GM18502 (cell line): ENCODE measurements at regions not wholly inside any gene's neighbourhood (a gene's known extent, or its start where the extent isn't known, plus 50 kb on each side); places are given as distances from the start of the nearest gene placed in this dataset.
"Not testable (repeated sequence)": the region's sequence is repeated elsewhere in the genome, so short reads cannot be mapped to it uniquely, and the experiment has no call there.

Source experiments
- ATAC-seq: cut with Tn5 transposase; IDR thresholded peaks from one replicate; pipeline ENCODE4 v1.9.1; 2021; ENCODE audit warnings: mild to moderate bottlenecking; ENCODE audit not compliant: unreplicated experiment, poor library complexity

DNA sequence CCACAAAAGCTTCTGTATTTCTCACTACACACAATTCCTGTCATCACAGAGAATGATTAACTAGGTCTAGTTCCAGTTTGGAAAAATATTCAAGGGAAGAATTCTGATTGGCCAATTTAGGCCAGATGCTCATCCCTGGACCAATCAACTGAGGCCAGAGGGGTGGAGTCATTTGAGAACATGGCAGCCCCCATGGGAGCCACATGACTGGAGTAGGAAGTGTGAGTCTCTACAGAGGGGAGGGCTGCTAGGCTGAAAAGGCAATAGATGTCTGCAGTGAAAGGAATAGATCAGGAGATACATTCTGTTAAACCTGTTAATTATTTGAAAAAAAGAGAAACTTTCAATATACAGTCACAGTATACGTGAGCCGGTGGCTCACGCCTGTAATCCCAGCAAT lies 125.2 kb downstream of the UNC93B1 start:
- not testable (repeated sequence) for ATAC-seq

DNA sequence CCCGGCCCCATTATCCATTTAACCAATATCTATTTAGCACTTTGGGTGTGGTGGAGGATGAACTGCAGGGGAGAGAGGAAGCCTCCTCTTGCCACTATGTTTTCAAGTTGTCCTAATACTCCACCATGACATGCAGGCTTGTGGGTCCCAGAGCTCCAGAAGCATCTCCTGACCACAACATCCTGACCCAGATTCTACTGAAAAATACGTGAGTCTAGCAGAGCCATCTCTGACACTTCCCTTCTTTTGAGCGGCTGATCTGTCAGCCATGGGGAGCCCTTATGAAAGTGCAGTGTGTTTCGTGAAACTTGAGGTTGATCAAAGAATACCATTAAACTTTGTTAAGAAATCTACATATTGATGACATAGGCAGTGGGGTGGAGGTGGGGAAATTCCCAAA lies 126.6 kb downstream of the UNC93B1 start:
- not testable (repeated sequence) for ATAC-seq

- not testable (repeated sequence) for ATAC-seq
These were observed 130.7 kb downstream of the UNC93B1 start for GRCh38 chr11:67873223-67873622.

- not testable (repeated sequence) for ATAC-seq
These were observed 132.7 kb downstream of the UNC93B1 start for GRCh38 chr11:67871168-67871567.

DNA sequence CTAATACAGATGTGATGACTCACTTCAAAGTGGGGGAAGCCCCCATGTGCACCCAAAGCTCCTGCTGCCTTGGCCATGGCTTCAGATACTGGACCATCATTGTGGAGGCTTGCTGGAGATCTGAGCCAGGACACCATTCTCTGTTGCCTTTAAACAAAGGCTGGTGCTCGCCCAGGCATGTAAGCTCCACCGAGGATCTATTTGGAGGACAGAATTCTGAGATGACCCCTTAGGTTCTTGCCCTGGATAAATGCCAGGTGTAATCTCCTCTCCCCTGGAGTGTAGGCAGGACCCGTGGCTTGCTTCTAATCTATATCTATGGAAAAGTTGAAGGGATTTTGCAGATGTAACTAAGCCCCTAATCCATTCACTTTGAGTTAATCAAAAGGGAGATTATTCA lies 141.0 kb downstream of the UNC93B1 start:
- ATAC-seq = not testable (repeated sequence)

DNA sequence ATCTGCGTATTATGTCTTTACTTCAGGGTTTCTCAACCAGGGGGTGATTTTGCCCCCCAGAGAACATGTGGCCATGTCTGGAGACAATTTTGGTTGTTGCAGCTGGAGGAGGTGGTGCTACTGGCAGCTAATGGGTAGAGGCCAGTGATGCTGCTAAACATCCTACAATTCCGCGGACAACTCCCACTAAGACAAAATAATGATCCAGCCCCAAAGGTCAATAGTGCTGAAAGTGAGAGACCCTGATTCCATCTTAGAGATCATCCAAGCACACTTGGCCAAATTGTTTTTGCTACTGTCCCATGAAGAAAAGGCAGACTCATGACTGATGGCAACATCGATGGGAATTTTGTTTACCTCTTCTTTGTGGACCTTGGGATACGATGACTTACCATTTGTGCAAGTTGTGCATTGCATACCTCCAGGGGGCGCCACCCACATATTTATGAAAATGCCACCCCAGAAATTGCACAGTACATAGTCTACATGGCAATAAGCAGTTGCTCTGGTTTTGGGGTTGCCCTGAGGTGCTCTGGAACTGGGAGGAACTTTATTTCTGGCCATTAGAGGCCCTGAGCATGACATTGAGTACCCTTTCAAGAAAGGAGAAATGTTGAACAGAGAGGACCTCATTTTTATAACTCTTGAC lies 144.3 kb downstream of the UNC93B1 start:
- ATAC-seq = not testable (repeated sequence)

DNA sequence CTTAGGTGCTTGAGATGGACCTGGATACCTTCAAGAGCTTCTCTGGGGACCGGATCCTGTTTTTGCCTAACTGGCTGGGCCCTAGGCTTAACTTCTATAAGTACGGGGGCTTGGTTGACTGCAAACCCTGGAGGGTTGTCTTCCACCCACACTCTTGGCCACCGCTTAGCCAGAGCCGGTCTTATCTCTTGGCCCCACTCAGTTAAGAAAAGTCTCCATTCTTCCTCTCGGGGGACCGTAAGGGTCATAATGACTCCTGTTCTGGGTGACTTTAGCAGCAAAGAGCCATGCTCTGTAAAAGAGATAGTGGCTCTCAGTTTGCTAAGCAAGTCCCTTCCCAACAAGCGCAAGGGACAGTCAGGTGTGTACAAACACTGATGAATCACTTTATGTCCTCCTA lies 153.2 kb downstream of the UNC93B1 start:
- not testable (repeated sequence) for ATAC-seq

GRCh38 chr11:67849766-67850165 lies 154.1 kb downstream of the UNC93B1 start:
- ATAC-seq = not testable (repeated sequence)

- not testable (repeated sequence) for ATAC-seq
These were observed 155.7 kb downstream of the UNC93B1 start for GRCh38 chr11:67847896-67848875.

GRCh38 chr11:67846303-67846702 lies 157.6 kb downstream of the UNC93B1 start:
- ATAC-seq = not testable (repeated sequence)

- not testable (repeated sequence) for ATAC-seq
These were observed 158.6 kb downstream of the UNC93B1 start for GRCh38 chr11:67845296-67845695.

DNA sequence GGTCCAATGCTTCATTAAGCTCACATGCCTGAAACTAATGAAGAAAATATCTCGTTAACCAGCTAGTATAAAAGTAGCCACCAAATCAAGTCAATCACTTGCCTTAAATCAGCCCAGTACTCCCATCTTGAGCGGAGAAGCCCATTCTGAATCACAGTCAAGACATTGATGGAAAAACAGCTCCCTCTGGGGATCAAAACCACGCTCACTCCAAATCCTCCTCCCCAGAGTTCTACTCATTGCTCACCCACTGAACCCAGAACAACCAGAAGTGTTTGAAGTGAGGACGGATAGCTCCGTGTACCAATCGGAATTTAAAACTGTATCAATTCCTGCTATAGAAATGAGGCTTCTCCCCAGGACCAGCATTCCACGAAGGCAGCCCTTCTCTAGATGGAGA lies 163.3 kb downstream of the UNC93B1 start:
- ATAC-seq = not testable (repeated sequence)

GRCh38 chr11:67830152-67830551 lies 155.7 kb upstream of the ALDH3B2 start:
- not testable (repeated sequence) for ATAC-seq

DNA sequence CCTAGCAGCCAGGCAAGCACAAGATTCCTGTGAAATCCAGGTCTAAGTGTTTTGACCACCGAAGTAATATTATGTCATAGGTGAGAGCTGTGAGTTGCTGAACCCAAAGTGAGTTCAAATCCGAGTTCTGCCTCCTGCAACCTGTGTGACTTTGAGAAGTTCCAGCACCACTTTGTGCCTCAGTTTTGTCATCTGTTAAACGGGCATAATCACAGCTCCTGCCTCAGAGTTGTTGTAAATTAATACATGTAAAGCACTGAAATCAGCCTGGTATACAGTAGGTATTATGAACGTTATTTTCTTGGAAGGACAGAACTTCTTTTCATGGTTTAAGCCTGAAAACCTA lies 152.5 kb upstream of the ALDH3B2 start:
- ATAC-seq = not testable (repeated sequence)

GRCh38 chr11:67826028-67826950 lies 151.9 kb upstream of the ALDH3B2 start:
- ATAC-seq = not testable (repeated sequence)

DNA sequence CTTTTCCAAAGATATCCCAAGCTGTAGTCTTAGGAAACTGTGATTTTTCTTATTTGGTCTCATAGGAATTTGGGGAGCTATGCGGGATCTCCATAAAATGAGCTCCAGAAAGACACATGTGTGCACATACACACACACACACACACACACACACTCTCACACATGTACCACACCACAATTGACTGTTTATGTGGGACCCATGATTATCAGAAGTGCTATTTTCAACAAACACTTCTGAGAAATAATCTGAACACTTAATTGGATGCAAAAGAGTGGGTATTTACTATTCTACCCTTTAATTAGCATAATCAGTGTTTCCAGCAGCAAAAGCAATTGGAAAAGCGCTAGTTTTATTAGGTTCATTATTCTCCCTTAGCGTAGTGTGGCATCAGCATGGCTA lies 150.4 kb upstream of the ALDH3B2 start:
- not testable (repeated sequence) for ATAC-seq

DNA sequence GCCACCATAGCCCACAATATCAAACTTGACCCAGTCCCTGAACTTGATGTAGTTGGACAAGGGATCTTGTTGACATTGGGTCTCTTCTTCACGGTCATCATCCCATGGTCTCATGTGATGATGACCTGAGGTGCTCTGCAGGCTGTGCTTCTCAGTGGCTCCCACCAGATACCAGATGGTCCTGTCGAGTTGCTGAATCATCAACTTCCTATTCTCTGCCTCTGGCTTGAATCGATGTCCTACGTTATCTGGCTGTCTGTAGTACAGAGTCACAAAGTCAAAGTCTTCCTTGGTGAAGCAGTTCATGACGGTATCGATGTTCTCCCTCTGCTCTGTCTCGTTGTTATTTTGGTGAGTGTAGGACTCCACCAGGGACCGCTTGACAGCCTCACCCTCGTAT lies 145.7 kb upstream of the ALDH3B2 start:
- no peak for ATAC-seq

DNA sequence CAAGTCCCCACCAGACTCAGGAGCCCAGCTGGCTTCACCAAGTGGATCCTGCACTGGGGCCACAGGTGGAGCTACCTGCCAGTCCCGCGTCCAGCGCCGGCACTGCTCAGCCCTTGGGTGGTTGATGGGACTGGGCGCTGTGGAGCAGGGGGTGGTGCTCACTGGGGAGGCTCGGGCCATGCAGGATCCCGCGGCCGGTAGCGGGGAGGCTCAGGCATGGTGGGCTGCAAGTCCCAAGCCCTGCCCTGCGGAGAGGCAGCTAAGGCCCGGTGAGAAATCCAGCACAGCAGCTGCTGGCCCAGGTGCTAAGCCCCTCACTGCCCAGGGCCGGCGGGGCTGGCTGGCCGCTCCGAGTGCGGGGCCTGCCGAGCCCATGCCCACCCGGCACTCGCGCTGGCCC lies 143.1 kb upstream of the ALDH3B2 start:
- not testable (repeated sequence) for ATAC-seq

DNA sequence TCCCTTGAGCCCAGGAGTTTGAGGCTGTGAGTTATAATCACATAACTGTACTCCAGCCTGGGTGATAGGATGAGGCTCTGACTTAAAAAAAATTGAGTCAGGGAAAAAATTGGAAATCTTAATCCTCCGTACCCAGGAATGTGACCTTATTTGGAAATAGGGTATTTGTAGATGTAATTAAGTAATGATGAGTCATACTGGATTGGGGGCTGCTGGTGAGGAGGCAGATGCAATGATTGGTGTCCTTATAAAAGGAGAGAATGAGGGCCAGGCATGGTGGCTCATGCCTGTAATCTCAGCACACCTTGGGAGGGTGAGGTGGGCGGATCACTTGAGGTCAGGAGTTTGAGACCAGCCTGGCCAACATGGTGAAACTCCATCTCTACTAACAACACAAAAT lies 134.9 kb upstream of the ALDH3B2 start:
- not testable (repeated sequence) for ATAC-seq

- not testable (repeated sequence) for ATAC-seq
These were observed 133.5 kb upstream of the ALDH3B2 start for GRCh38 chr11:67807896-67808295.
